Fibroblast of lung (primary cell): ENCODE measurements at regions not wholly inside any gene's neighbourhood (a gene's known extent, or its start where the extent isn't known, plus 50 kb on each side); places are given as distances from the start of the nearest gene placed in this dataset.

Source experiments
- EZH2 ChIP-seq: IDR thresholded peaks from 2 replicates; pipeline ENCODE4 v1.5.1; 2012; ENCODE audit warnings: low read length, control low read depth, mild to moderate bottlenecking; ENCODE audit errors: missing control alignments
- TF ChIP-seq, protein P1 (sequence below), 2 donors: IDR thresholded peaks in 1 of 2; conservative IDR thresholded peaks in 1 of 2; 1 replicate in 1 of 2; 2 replicates in 1 of 2; pipeline ENCODE4 v1.5.1; 2011 to 2012; ENCODE audit warnings: low read length in 2 of 2, control low read depth in 1 of 2, inconsistent platforms in 1 of 2, low read depth in 1 of 2, mild to moderate bottlenecking in 1 of 2

DNA sequence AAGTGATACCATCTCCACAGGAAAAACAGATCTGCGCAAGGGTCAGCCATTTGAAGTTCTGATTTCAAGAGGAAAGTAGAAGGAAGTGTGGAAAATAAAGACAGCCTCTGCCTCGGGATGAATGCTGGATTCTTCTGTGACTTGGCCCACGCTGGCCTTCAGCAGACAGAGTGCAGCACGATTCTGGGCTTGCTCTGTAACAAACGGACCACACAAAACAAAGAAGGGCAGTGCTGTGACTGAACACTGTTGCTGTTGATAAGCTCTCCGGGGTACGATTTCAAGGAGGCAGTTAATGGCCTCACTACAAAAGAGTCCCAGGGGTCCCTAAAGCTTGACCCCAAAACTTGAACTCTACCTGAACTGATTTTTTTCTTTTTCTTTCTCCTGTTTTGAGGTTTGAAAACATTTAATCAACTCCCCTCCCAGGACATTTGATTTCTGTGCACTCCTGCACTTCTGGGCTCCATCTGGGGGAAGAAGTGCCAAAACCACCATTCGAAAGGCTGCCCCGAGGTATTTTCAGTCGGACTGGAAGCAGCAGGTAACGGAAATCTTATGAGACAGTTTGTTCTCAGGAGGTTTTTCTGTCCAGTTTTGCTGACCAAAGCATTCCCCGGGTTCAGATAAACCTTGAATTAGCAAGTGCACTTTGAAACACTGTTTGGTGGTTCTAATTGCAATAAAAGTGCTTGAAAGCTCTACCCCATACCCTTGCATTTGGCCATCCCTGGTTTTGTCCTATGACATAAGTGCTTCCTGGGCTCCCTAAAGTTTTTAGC, 189.6 kb downstream of the MYLK4 start:
- TF ChIP-seq, protein P1, sequence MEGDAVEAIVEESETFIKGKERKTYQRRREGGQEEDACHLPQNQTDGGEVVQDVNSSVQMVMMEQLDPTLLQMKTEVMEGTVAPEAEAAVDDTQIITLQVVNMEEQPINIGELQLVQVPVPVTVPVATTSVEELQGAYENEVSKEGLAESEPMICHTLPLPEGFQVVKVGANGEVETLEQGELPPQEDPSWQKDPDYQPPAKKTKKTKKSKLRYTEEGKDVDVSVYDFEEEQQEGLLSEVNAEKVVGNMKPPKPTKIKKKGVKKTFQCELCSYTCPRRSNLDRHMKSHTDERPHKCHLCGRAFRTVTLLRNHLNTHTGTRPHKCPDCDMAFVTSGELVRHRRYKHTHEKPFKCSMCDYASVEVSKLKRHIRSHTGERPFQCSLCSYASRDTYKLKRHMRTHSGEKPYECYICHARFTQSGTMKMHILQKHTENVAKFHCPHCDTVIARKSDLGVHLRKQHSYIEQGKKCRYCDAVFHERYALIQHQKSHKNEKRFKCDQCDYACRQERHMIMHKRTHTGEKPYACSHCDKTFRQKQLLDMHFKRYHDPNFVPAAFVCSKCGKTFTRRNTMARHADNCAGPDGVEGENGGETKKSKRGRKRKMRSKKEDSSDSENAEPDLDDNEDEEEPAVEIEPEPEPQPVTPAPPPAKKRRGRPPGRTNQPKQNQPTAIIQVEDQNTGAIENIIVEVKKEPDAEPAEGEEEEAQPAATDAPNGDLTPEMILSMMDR (conservative IDR thresholded peaks at IDR 0.05 in 1 of 2, IDR thresholded peaks at IDR 0.05 in 1 of 2; ENCODE audit: low read depth in 1 of 2, low read length in 2 of 2), result no peak
- no peak for TF ChIP-seq EZH2
